Activated CD4-positive, CD25-positive, alpha-beta regulatory T cell treated with anti-CD3 and anti-CD28 coated beads, Interleukin-2, amount 50 U/mL, for 24 hours (primary cell): ENCODE measurements at regions not wholly inside any gene's neighbourhood (a gene's known extent, or its start where the extent isn't known, plus 50 kb on each side); places are given as distances from the start of the nearest gene placed in this dataset.

Experiments used
- ATAC-seq, 2 donors: fragments of 150-1000 bp; cut with Tn5 transposase; one replicate each; pipeline ENCODE4 v1.10.0; 2021; ENCODE audit warnings: mild to moderate bottlenecking in 1 of 2, moderate library complexity in 1 of 2

GRCh38 chr2:42865884-42866881 lies 73.8 kb upstream of the HAAO start:
- ATAC-seq: no peak

GRCh38 chr2:42864641-42865280 lies 72.4 kb upstream of the HAAO start:
- no peak for ATAC-seq

GRCh38 chr2:42864222-42864621 lies 71.8 kb upstream of the HAAO start:
- ATAC-seq: no peak

- ATAC-seq: no peak
Observed at GRCh38 chr2:42863751-42864150, 71.4 kb upstream of the HAAO start.

GRCh38 chr2:42863320-42863719 lies 70.9 kb upstream of the HAAO start:
- ATAC-seq: no peak

- no peak for ATAC-seq
Observed at GRCh38 chr2:42862669-42863185, 70.3 kb upstream of the HAAO start.

GRCh38 chr2:42861321-42861720 lies 68.9 kb upstream of the HAAO start:
- no peak for ATAC-seq

- ATAC-seq: no peak
Observed at GRCh38 chr2:42860319-42861094, 68.1 kb upstream of the HAAO start.

- no peak for ATAC-seq
Observed at GRCh38 chr2:42859791-42860190, 67.4 kb upstream of the HAAO start.

- no peak for ATAC-seq
Observed at GRCh38 chr2:42859006-42859552, 66.7 kb upstream of the HAAO start.

GRCh38 chr2:42858140-42859005 lies 66.0 kb upstream of the HAAO start:
- no peak for ATAC-seq

GRCh38 chr2:42856891-42857632 lies 64.7 kb upstream of the HAAO start:
- no peak for ATAC-seq

- no peak for ATAC-seq
Observed at GRCh38 chr2:42856106-42856860, 63.9 kb upstream of the HAAO start.

- no peak for ATAC-seq
Observed at GRCh38 chr2:42855221-42855970, 63.0 kb upstream of the HAAO start.

- no peak for ATAC-seq
Observed at GRCh38 chr2:42854207-42854818, 61.9 kb upstream of the HAAO start.

- no peak for ATAC-seq
Observed at GRCh38 chr2:42853549-42854206, 61.3 kb upstream of the HAAO start.

GRCh38 chr2:42852798-42853197 lies 60.4 kb upstream of the HAAO start:
- ATAC-seq: no peak

- no peak for ATAC-seq
Observed at GRCh38 chr2:42851740-42852250, 59.4 kb upstream of the HAAO start.
